H1 (cell line): ENCODE measurements at regions not wholly inside any gene's neighbourhood (a gene's known extent, or its start where the extent isn't known, plus 50 kb on each side); places are given as distances from the start of the nearest gene placed in this dataset.

Experiments used
- HDAC2 ChIP-seq, 2 experiments: fragments of 300-600 bp in 1 of 2; sonication (generic) in 1 of 2; IDR thresholded peaks; 2 replicates each; pipeline ENCODE4 v1.6.1; 2011 to 2012; ENCODE audit warnings: low read depth in 2 of 2, low read length in 2 of 2, mild to moderate bottlenecking in 2 of 2, moderate library complexity in 2 of 2, borderline replicate concordance in 1 of 2, inconsistent platforms in 1 of 2
- KDM1A ChIP-seq: fragments of 200-600, 300-600 bp; sonication (generic); IDR thresholded peaks from 2 replicates; pipeline ENCODE4 v1.7.1; 2016; ENCODE audit warnings: mild to moderate bottlenecking, low read length, borderline replicate concordance
- SIN3A ChIP-seq, 2 experiments: IDR thresholded peaks in 1 of 2; conservative IDR thresholded peaks in 1 of 2; 2 replicates each; pipeline ENCODE4 v1.6.1; 2011 to 2012; ENCODE audit warnings: low read length in 2 of 2, improper control_type of control experiment in 1 of 2, low read depth in 1 of 2, mild to moderate bottlenecking in 1 of 2
- SIX5 ChIP-seq: IDR thresholded peaks from 2 replicates; pipeline ENCODE4 v1.6.1; 2011; ENCODE audit warnings: mild to moderate bottlenecking, low read depth, low read length
- SP4 ChIP-seq: IDR thresholded peaks from 2 replicates; pipeline ENCODE4 v1.6.1; 2012; ENCODE audit warnings: low read length, inconsistent platforms
- TAF7 ChIP-seq: optimal IDR thresholded peaks from 2 replicates; pipeline ENCODE3; 2011; ENCODE audit warnings: low read depth, mild to moderate bottlenecking, inconsistent platforms, low read length, moderate library complexity, borderline replicate concordance
- TF ChIP-seq, protein P1 (sequence below): fragments of 300-600 bp; sonication (generic); IDR thresholded peaks from 2 replicates; pipeline ENCODE4 v1.7.1; 2012; ENCODE audit warnings: low read length, moderate library complexity, mild to moderate bottlenecking, inconsistent platforms; ENCODE audit not compliant: insufficient replicate concordance

DNA sequence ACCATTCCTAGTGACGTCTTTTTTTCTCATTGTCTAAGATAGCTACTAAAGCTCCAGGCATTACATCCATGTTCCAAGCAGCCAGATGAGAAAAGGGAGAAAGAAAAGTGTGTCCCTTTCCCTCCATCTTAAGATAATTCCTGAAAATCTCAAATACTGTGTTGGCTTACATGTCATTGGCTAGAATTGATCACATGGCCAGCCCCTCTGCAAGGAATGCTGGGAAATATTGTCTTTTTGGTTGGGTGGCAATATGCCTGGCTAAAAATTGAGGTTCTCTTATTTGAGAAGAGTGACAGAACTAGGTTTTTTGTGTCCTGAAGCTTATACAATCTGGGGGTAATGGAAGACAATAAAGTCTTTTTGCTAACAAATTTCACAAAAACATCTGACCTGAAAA, 264.3 kb downstream of the RPAP3 start (continued):
- TF ChIP-seq, protein P1, sequence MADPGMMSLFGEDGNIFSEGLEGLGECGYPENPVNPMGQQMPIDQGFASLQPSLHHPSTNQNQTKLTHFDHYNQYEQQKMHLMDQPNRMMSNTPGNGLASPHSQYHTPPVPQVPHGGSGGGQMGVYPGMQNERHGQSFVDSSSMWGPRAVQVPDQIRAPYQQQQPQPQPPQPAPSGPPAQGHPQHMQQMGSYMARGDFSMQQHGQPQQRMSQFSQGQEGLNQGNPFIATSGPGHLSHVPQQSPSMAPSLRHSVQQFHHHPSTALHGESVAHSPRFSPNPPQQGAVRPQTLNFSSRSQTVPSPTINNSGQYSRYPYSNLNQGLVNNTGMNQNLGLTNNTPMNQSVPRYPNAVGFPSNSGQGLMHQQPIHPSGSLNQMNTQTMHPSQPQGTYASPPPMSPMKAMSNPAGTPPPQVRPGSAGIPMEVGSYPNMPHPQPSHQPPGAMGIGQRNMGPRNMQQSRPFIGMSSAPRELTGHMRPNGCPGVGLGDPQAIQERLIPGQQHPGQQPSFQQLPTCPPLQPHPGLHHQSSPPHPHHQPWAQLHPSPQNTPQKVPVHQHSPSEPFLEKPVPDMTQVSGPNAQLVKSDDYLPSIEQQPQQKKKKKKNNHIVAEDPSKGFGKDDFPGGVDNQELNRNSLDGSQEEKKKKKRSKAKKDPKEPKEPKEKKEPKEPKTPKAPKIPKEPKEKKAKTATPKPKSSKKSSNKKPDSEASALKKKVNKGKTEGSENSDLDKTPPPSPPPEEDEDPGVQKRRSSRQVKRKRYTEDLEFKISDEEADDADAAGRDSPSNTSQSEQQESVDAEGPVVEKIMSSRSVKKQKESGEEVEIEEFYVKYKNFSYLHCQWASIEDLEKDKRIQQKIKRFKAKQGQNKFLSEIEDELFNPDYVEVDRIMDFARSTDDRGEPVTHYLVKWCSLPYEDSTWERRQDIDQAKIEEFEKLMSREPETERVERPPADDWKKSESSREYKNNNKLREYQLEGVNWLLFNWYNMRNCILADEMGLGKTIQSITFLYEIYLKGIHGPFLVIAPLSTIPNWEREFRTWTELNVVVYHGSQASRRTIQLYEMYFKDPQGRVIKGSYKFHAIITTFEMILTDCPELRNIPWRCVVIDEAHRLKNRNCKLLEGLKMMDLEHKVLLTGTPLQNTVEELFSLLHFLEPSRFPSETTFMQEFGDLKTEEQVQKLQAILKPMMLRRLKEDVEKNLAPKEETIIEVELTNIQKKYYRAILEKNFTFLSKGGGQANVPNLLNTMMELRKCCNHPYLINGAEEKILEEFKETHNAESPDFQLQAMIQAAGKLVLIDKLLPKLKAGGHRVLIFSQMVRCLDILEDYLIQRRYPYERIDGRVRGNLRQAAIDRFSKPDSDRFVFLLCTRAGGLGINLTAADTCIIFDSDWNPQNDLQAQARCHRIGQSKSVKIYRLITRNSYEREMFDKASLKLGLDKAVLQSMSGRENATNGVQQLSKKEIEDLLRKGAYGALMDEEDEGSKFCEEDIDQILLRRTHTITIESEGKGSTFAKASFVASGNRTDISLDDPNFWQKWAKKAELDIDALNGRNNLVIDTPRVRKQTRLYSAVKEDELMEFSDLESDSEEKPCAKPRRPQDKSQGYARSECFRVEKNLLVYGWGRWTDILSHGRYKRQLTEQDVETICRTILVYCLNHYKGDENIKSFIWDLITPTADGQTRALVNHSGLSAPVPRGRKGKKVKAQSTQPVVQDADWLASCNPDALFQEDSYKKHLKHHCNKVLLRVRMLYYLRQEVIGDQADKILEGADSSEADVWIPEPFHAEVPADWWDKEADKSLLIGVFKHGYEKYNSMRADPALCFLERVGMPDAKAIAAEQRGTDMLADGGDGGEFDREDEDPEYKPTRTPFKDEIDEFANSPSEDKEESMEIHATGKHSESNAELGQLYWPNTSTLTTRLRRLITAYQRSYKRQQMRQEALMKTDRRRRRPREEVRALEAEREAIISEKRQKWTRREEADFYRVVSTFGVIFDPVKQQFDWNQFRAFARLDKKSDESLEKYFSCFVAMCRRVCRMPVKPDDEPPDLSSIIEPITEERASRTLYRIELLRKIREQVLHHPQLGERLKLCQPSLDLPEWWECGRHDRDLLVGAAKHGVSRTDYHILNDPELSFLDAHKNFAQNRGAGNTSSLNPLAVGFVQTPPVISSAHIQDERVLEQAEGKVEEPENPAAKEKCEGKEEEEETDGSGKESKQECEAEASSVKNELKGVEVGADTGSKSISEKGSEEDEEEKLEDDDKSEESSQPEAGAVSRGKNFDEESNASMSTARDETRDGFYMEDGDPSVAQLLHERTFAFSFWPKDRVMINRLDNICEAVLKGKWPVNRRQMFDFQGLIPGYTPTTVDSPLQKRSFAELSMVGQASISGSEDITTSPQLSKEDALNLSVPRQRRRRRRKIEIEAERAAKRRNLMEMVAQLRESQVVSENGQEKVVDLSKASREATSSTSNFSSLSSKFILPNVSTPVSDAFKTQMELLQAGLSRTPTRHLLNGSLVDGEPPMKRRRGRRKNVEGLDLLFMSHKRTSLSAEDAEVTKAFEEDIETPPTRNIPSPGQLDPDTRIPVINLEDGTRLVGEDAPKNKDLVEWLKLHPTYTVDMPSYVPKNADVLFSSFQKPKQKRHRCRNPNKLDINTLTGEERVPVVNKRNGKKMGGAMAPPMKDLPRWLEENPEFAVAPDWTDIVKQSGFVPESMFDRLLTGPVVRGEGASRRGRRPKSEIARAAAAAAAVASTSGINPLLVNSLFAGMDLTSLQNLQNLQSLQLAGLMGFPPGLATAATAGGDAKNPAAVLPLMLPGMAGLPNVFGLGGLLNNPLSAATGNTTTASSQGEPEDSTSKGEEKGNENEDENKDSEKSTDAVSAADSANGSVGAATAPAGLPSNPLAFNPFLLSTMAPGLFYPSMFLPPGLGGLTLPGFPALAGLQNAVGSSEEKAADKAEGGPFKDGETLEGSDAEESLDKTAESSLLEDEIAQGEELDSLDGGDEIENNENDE: no peak
- TF ChIP-seq SIX5 (no peak), TAF7 (no peak), HDAC2 (IDR thresholded peaks at IDR 0.05; ENCODE audit: borderline replicate concordance in 1 of 2, low read depth in 2 of 2, low read length in 2 of 2) (no peak), SIN3A (conservative IDR thresholded peaks at IDR 0.05 in 1 of 2, IDR thresholded peaks at IDR 0.05 in 1 of 2; ENCODE audit: low read depth in 1 of 2, low read length in 2 of 2) (no peak), KDM1A (no peak), SP4 (no peak)
- TF ChIP-seq, all 59 proteins: peak for 0
